OCI-LY3 (cell line): ENCODE measurements at regions not wholly inside any gene's neighbourhood (a gene's known extent, or its start where the extent isn't known, plus 50 kb on each side); places are given as distances from the start of the nearest gene placed in this dataset.
"Not testable (repeated sequence)": the region's sequence is repeated elsewhere in the genome, so short reads cannot be mapped to it uniquely, and the experiment has no call there.

Experiments
- H2AFZ ChIP-seq: fragments of 200-600, 300-600 bp; shearing (Covaris generic); 2 replicates; pipeline ENCODE4 v1.6.0; 2014; ENCODE audit warnings: antibody characterized with exemption, low read depth, low read length
- H3K27ac ChIP-seq: fragments of 200-600, 300-600 bp; sonication (generic); 2 replicates; pipeline ENCODE4 v1.5.1; 2014; ENCODE audit warnings: mild to moderate bottlenecking, low read length, moderate library complexity, mixed read lengths
- H3K27me3 ChIP-seq: fragments of 200-600, 300-600 bp; sonication (generic); 2 replicates; pipeline ENCODE4 v1.6.1; 2014; ENCODE audit warnings: low read depth, low read length, mixed read lengths
- H3K36me3 ChIP-seq: fragments of 200-600, 300-600 bp; sonication (generic); replicated peaks from 2 replicates; pipeline ENCODE3; 2014; ENCODE audit warnings: low read depth, low read length, mixed read lengths
- H3K4me1 ChIP-seq: fragments of 300-600, 200-600 bp; sonication (generic); 2 replicates; pipeline ENCODE4 v1.6.1; 2014; ENCODE audit warnings: low read length, mixed read lengths
- H3K4me2 ChIP-seq: fragments of 200-600, 300-600 bp; sonication (generic); 2 replicates; pipeline ENCODE4 v1.6.1; 2014; ENCODE audit warnings: low read length, mixed read lengths
- H3K4me3 ChIP-seq: fragments of 300-600, 200-600 bp; sonication (generic); 2 replicates; pipeline ENCODE4 v1.5.1; 2014; ENCODE audit warnings: antibody characterized with exemption, mild to moderate bottlenecking, low read length, moderate library complexity
- H3K79me2 ChIP-seq: fragments of 300-600, 200-600 bp; shearing (Covaris generic); 2 replicates; pipeline ENCODE4 v1.6.1; 2014; ENCODE audit warnings: mild to moderate bottlenecking, low read length, mixed read lengths
- H3K9ac ChIP-seq: fragments of 300-600, 200-600 bp; shearing (Covaris generic); 2 replicates; pipeline ENCODE4 v1.6.0; 2014; ENCODE audit warnings: mild to moderate bottlenecking, low read length, moderate library complexity
- H3K9me3 ChIP-seq: fragments of 200-600, 300-600 bp; shearing (Covaris generic); 2 replicates; pipeline ENCODE4 v1.6.1; 2014; ENCODE audit warnings: low read length, mixed read lengths; ENCODE audit not compliant: insufficient read depth
- H4K20me1 ChIP-seq: fragments of 200-600, 300-600 bp; sonication (generic); 2 replicates; pipeline ENCODE4 v1.6.1; 2016; ENCODE audit warnings: low read length, mixed read lengths; ENCODE audit not compliant: insufficient read depth
- CTCF ChIP-seq: fragments of 200-600, 300-600 bp; sonication (generic); IDR thresholded peaks from 2 replicates; pipeline ENCODE4 v1.5.1; 2014; ENCODE audit warnings: antibody characterized with exemption, low read length, low read depth
- EZH2phosphoT487 ChIP-seq: fragments of 200-600 bp; shearing (Covaris generic); IDR thresholded peaks from 2 replicates; pipeline ENCODE4 v1.6.1; 2018; ENCODE audit warnings: antibody characterized with exemption, mixed run types, low read depth

DNA sequence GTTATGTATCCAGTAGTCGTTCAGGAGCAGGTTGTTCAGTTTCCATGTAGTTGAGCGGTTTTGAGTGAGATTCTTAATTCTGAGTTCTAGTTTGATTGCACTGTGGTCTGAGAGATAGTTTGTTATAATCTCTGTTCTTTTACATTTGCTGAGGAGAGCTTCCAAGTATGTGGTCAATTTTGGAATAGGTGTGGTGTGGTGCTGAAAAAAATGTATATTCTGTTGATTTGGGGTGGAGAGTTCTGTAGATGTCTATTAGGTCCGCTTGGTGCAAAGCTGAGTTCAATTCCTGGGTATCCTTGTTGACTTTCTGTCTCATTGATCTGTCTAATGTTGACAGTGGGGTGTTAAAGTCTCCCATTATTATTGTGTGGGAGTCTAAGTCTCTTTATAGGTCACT is 68.6 kb upstream of the IZUMO1R start:
- H4K20me1 ChIP-seq, H3K79me2 ChIP-seq, H3K27me3 ChIP-seq, H2AFZ ChIP-seq, H3K27ac ChIP-seq, H3K9me3 ChIP-seq, H3K9ac ChIP-seq, H3K36me3 ChIP-seq, H3K4me2 ChIP-seq, H3K4me3 ChIP-seq, H3K4me1 ChIP-seq: not testable (repeated sequence)

DNA sequence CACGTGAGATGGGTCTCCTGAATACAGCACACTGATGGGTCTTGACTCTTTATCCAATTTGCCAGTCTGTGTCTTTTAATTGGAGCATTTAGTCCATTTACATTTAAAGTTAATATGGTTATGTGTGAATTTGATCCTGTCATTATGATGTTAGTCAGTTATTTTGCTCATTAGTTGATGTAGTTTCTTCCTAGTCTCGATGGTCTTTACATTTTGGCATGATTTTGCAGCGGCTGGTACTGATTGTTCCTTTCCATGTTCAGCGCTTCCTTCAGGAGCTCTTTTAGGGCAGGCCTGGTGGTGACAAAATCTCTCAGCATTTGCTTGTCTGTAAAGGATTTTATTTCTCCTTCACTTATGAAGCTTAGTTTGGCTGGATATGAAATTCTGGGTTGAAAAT is 68.0 kb upstream of the IZUMO1R start:
- not testable (repeated sequence) for H3K36me3 ChIP-seq, H3K27me3 ChIP-seq, H3K4me2 ChIP-seq, H2AFZ ChIP-seq, H3K9me3 ChIP-seq, H3K79me2 ChIP-seq, H3K9ac ChIP-seq, H3K4me1 ChIP-seq, H3K4me3 ChIP-seq, H3K27ac ChIP-seq, H4K20me1 ChIP-seq

DNA sequence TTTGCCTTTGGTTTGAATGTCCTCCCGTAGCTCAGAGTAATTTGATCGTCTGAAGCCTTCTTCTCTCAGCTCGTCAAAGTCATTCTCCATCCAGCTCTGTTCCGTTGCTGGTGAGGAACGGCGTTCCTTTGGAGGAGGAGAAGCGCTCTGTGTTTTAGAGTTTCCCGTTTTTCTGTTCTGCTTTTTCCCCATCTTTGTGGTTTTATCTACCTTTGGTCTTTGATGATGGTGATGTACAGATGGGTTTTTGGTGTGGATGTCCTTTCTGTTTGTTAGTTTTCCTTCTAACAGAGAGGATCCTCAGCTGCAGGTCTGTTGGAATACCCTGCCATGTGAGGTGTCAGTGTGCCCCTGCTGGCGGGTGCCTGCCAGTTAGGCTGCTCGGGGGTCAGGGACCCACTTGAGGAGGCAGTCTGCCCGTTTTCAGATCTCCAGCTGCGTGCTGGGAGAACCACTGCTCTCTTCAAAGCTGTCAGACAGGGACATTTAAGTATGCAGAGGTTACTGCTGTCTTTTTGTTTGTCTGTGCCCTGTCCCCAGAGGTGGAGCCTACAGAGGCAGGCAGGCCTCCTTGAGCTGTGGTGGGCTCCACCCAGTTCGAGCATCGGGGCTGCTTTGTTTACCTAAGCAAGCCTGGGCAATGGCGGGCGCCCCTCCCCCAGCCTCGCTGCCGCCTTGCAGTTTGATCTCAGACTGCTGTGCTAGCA is 66.8 kb upstream of the IZUMO1R start:
- H3K9ac ChIP-seq, H3K4me1 ChIP-seq, H3K79me2 ChIP-seq, H3K4me3 ChIP-seq, H3K27me3 ChIP-seq, H3K9me3 ChIP-seq, H3K4me2 ChIP-seq, H3K36me3 ChIP-seq, H3K27ac ChIP-seq, H4K20me1 ChIP-seq, H2AFZ ChIP-seq: not testable (repeated sequence)

DNA sequence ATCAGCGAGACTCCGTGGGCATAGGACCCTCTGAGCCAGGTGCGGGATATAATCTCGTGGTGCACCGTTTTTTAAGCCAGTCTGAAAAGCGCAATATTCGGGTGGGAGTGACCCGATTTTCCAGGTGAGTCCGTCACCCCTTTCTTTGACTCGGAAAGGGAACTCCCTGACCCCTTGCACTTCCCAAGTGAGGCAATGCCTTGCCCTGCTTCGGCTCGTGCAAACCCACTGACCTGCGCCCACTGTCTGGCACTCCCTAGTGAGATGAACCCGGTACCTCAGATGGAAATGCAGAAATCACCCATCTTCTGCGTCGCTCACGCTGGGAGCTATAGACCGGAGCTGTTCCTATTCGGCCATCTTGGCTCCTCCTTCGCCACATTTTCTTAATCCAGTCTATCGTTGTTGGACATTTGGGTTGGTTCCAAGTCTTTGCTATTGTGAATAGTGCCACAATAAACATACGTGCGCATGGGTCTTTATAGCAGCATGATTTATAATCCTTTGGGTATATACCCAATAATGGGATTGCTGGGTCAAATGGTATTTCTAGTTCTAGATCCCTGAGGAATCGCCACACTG is 66.1 kb upstream of the IZUMO1R start:
- not testable (repeated sequence) for H3K79me2 ChIP-seq, H2AFZ ChIP-seq

GRCh38 chr11:94238774-94239173 is 65.6 kb upstream of the IZUMO1R start:
- H3K9me3 ChIP-seq, H3K4me3 ChIP-seq, H3K4me1 ChIP-seq, H2AFZ ChIP-seq, H3K36me3 ChIP-seq, H3K27ac ChIP-seq, H3K4me2 ChIP-seq, H3K9ac ChIP-seq, H3K79me2 ChIP-seq, H3K27me3 ChIP-seq, H4K20me1 ChIP-seq: not testable (repeated sequence)

More for the DNA sequence above, 66.1 kb upstream of the IZUMO1R start:
- not testable (repeated sequence) for H4K20me1 ChIP-seq, H3K9ac ChIP-seq, H3K27me3 ChIP-seq, H3K4me3 ChIP-seq, H3K27ac ChIP-seq, H3K36me3 ChIP-seq, H3K4me1 ChIP-seq, H3K9me3 ChIP-seq, H3K4me2 ChIP-seq

DNA sequence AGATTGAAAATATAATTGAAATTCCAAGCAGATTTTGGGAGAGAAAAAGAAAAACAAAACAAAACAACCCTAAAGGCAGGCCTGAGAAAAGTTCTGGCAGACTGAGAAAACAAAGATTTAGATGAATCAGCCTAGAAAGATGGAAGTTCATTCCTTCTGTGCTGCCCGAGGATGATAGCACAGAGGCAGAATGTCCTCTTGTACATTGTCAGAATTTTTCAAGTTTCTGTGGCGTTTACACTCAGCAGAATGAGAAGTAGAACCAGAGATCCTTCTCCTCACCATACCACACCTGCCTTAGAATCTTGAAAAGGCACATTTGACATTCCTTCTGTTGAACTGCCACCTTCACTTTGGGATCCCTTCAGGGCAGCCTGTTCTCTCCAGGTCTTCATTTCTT is 62.5 kb upstream of the IZUMO1R start:
- no peak overlapping the region for H3K27ac ChIP-seq
- no peaks in the 10 kb centered on the region for H3K36me3 ChIP-seq
- no peak overlapping the region for H3K9ac ChIP-seq
- no peak overlapping the region for H3K4me3 ChIP-seq
- no peak for TF ChIP-seq CTCF
- TF ChIP-seq EZH2phosphoT487: no peak
- H3K4me2 ChIP-seq: no peak overlapping the region
- peaks cover 23% of the 10 kb centered on the region for H3K4me1 ChIP-seq
- no peaks in the 10 kb centered on the region for H4K20me1 ChIP-seq
- H3K9me3 ChIP-seq: 0 out of 2 replicates have a peak, but pooled peaks cover 3% of the 10 kb centered on the region
- no peak overlapping the region for H2AFZ ChIP-seq
- H3K27me3 ChIP-seq: no peaks in the 10 kb centered on the region
- H3K79me2 ChIP-seq: no peaks in the 10 kb centered on the region
